ENCODE measurements at regions not wholly inside any gene's neighbourhood (a gene's known extent, or its start where the extent isn't known, plus 50 kb on each side); places are given as distances from the start of the nearest gene placed in this dataset.

DNA sequence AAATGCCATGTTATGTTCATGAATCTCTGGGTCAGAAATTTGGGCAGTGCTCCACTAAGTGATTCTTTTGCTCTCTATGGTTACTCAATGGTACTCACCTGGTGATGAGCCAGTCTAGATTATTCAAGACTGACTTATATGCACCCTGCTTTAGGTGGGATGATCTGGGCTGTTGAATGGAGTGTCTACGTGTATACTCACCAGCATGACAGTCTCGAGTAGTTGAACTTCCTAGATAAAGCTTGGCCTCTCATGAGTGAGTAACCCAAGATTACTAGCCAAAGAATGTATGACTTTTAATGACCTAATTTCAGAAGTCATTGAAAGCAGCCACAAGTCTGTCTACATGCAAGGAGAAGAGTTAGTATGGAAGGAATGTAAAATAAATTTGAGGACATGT lies 77.5 kb upstream of the CADM2 start:
- H2AK5ac ChIP-seq (ENCODE audit: low read depth, low read length): no peak overlapping the region
- no peak overlapping the region for H3K23ac ChIP-seq (ENCODE audit: insufficient read length)
- no peak overlapping the region for H3K27ac ChIP-seq (ENCODE audit: low read depth, low read length)
- no peak overlapping the region for H3K18ac ChIP-seq (ENCODE audit: extremely low read depth, low read length)
- no peak for FAIRE-seq
- no peaks in the 10 kb centered on the region for H3K23me2 ChIP-seq (ENCODE audit: low read depth, low read length)
- no peak overlapping the region for H4K8ac ChIP-seq (ENCODE audit: extremely low read depth, insufficient read depth, low read length)
- no peak overlapping the region for H4K91ac ChIP-seq (replicated peaks; ENCODE audit: insufficient read length, low read length)
- no peak overlapping the region for H4K5ac ChIP-seq (ENCODE audit: insufficient read length, low read depth, low read length)
- H4K20me1 ChIP-seq (replicated peaks in 1 of 2; ENCODE audit: control insufficient read depth in 1 of 2, insufficient read depth in 2 of 2, low read length in 2 of 2): no peaks in the 10 kb centered on the region
- no peak overlapping the region for H2BK120ac ChIP-seq (replicated peaks; ENCODE audit: low read depth, low read length)
- H3K4me2 ChIP-seq (ENCODE audit: insufficient read depth in 1 of 2, low read depth in 2 of 2, low read length in 2 of 2): no peak overlapping the region
- no peaks in the 10 kb centered on the region for H3K27me3 ChIP-seq (replicated peaks in 1 of 4; ENCODE audit: control insufficient read depth in 3 of 4, extremely low read depth in 1 of 4, insufficient read depth in 3 of 4, low read length in 3 of 4)
- CTCF ChIA-PET (ENCODE audit: partially characterized antibody): no interaction called here
- no peak overlapping the region for H2BK5ac ChIP-seq (ENCODE audit: low read depth, low read length)
- H2BK15ac ChIP-seq (ENCODE audit: low read length): no peak overlapping the region
- H3K36me3 ChIP-seq (ENCODE audit: control insufficient read depth in 2 of 4, insufficient read depth in 4 of 4, low read length in 3 of 4): no peaks in the 10 kb centered on the region
- no peaks in the 10 kb centered on the region for H3K4me1 ChIP-seq (replicated peaks in 1 of 4; ENCODE audit: control insufficient read depth in 3 of 4, insufficient read depth in 4 of 4, low read length in 3 of 4)
- no peak overlapping the region for H2AFZ ChIP-seq (ENCODE audit: low read length)
- 98% methylated on average over 2 of the region's 2 CpGs; no CpG with 5 or more reads in 1 of the 2 experiments for WGBS, 2 experiments (ENCODE audit: extremely low coverage in 1 of 2, insufficient coverage in 1 of 2, insufficient read length in 1 of 2, insufficient replicate concordance in 2 of 2, low coverage in 1 of 2, low lambda C conversion rate in 2 of 2, missing lambda C conversion rate in 1 of 2)
- no peak overlapping the region for H3K4me3 ChIP-seq (ENCODE audit: extremely low read depth in 1 of 4, insufficient read depth in 2 of 4, low read depth in 3 of 4, low read length in 4 of 4)
- H3K4ac ChIP-seq (replicated peaks; ENCODE audit: insufficient read length, low read depth, low read length): no peak overlapping the region
- H3K79me1 ChIP-seq (ENCODE audit: low read depth, low read length): no peaks in the 10 kb centered on the region
- H3K9me3 ChIP-seq (ENCODE audit: insufficient read depth in 2 of 2, low read depth in 1 of 2, low read length in 1 of 2): no peaks in the 10 kb centered on the region; a peak in 1 of 4 replicates
- no peak for DNase-seq (ENCODE audit: low read depth in 1 of 2, low spot score in 2 of 2)
- H3K56ac ChIP-seq (replicated peaks; ENCODE audit: insufficient read length, low read depth, low read length): no peak overlapping the region
- no peak overlapping the region for H3K9ac ChIP-seq (replicated peaks in 1 of 4; ENCODE audit: extremely low read depth in 1 of 4, low read depth in 3 of 4, low read length in 3 of 4)
- H3K79me2 ChIP-seq (ENCODE audit: control insufficient read depth in 1 of 2, insufficient read depth in 2 of 2, low read length in 2 of 2): no peaks in the 10 kb centered on the region
- no peak overlapping the region for H2BK20ac ChIP-seq (ENCODE audit: low read length)
- H3K14ac ChIP-seq (ENCODE audit: insufficient read length): no peak overlapping the region
- POLR2A ChIA-PET (ENCODE audit: partially characterized antibody): no interaction called here
- no peak overlapping the region for H2BK12ac ChIP-seq (ENCODE audit: low read depth, low read length)
- TF ChIP-seq KDM5A (IDR thresholded peaks at IDR 0.05; ENCODE audit: low read length) (no peak), SP2 (IDR thresholded peaks at IDR 0.05; ENCODE audit: low read length) (no peak)
